GM18873 (cell line): ENCODE measurements at regions not wholly inside any gene's neighbourhood (a gene's known extent, or its start where the extent isn't known, plus 50 kb on each side); places are given as distances from the start of the nearest gene placed in this dataset.

Source experiments
- ATAC-seq: cut with Tn5 transposase; IDR thresholded peaks from one replicate; pipeline ENCODE4 v1.9.1; 2021; ENCODE audit warnings: mild to moderate bottlenecking, moderate library complexity, moderate number of reproducible peaks; ENCODE audit not compliant: unreplicated experiment, low FRiP score

DNA sequence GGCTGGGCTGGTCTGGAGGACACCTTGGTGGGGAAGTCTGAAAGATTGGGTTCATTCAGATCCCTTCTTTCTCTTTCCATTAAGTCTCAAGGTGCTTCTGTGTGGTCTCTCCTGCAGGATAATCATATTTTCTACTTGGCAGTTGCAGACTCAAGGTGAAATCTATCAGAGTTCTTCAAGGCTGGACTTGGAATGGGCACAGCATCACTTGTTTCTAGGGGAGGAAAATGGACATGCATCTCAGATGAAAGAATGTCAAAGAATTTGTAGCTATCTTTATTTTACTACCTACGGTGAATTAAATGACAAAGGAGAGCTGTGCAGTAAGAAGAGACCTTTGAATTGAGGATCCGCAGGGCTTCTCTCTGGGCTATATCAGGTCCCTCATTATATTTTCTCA is 69.8 kb upstream of the PAPPA start:
- ATAC-seq = no peak

- ATAC-seq = no peak
Measured at GRCh38 chr9:116084497-116084896, 69.1 kb upstream of the PAPPA start.

GRCh38 chr9:116087246-116087645 is 66.3 kb upstream of the PAPPA start:
- no peak for ATAC-seq

DNA sequence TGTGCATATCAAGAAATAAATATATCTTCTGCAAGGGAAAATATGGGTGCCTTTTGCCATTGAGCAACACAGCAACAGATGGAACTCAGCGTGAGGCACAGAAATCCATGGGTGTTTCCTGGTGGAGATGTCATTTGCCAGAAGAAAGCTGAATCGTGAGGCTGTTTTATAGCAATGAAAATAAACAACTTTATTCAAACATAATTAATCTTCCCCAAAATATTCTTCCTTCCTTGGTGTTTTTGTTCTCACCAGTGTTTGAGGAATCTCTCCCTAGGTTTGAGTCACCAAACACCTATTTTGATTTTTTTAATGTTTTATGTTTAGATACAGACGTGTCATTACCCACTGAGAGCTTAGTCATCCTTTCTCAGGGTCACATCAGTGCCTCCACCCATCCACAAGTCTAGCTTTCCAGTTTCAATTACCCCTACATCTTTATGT is 65.8 kb upstream of the PAPPA start:
- no peak for ATAC-seq

GRCh38 chr9:116088396-116088795 is 65.2 kb upstream of the PAPPA start:
- no peak for ATAC-seq

DNA sequence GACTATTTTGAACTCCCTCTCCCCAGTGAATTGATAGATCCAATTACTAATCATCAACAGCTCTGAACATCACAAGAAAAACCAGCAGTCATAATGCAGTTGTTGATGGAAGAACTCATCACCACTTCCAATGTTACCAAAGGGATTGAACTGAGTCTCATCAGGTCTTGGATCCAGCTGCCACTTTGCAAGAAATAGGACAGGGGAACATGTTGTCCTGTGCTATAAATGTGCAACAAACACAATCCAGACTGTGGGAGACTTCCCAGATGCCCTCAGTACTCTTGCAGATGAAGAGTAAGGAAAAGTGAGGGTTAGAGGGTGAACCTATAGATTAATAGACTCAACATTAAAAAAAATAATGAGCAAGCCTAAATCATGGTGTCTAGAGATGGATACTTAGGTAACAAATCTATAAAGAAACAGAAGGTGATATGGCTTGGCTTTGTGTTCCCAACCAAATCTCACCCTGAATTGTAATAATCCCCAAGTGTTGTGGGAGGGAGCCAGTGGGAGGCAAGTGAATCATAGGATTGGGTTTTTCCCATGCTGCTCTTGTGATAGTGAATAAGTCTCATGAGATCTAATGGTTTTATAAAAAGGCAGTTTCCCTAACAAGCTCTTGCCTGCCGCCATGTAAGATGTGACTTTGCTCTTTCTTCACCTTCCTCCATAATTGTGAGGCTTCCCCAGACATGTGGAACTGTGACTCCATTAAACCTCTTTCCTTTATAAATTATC is 63.4 kb upstream of the PAPPA start:
- ATAC-seq = no peak

DNA sequence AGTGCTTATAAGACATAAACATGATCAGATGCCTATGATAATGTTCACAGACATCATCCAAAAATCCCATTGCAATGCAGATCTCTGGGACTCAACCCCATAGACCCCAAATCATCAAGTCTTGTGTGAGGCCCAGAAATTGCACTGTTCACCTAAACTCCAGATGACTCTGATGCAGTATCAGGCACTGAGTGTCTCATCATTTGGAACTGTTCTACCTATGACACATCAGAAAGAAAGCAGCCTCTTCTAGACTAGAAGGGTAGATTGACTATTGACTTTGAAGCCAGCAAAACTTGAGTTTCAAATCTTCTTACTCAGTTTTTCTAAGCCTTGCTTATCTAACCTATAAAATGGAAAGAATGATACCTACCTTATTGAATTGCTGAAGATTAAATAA is 58.7 kb upstream of the PAPPA start:
- no peak for ATAC-seq

GRCh38 chr9:116095403-116095802 is 58.2 kb upstream of the PAPPA start:
- ATAC-seq = no peak

GRCh38 chr9:116096046-116096445 is 57.5 kb upstream of the PAPPA start:
- ATAC-seq = no peak

- ATAC-seq = no peak
Measured at GRCh38 chr9:116096853-116097252, 56.7 kb upstream of the PAPPA start.

DNA sequence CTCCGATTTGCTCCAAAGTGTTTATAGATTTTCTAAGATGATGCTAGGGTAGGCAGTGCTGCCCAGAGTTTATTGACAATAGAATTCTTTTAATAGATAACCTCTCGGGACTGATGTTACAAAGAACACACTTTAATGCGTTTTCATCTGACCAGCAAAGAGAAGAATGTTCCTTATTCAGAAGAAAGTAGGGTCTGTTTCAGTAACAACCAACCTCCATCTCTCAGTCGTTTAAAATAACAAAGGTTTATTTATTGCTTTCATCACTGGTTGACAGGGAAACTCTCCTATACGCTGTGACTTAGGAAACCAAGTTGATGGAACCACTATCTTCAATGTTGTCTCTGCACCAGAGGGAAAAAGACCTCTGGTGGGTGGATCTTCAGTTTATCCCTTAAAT is 55.1 kb upstream of the PAPPA start:
- ATAC-seq = no peak

GRCh38 chr9:116099821-116100220 is 53.8 kb upstream of the PAPPA start:
- ATAC-seq = no peak

GRCh38 chr9:116100711-116101121 is 52.9 kb upstream of the PAPPA start:
- ATAC-seq = no peak

DNA sequence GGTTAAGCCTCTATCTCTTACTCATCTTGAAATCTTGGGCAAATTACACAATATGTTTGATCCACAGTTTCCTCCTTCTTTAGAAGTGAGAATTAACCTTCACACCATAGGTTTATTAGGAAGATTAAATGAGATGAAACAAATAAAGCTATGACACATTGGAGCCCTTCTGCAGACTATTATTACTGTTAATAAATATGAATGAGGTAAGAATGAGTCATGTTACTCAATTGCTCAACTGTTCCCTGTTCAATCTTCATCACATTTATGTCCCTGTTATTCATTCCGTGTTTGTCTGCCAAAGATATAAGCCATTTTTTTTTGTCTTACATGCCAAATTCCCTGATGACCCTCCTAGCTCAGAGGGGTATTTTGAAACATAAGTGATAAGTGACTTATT is 52.1 kb upstream of the PAPPA start:
- no peak for ATAC-seq

GRCh38 chr9:116102596-116102995 is 51.0 kb upstream of the PAPPA start:
- ATAC-seq = no peak
